ENCODE measurements at regions not wholly inside any gene's neighbourhood (a gene's known extent, or its start where the extent isn't known, plus 50 kb on each side); places are given as distances from the start of the nearest gene placed in this dataset.
"Not testable (repeated sequence)": the region's sequence is repeated elsewhere in the genome, so short reads cannot be mapped to it uniquely, and the experiment has no call there.

GRCh38 chr9:75463871-75464270 is 375.6 kb downstream of the OSTF1 start:
- DNase-seq = no peak

GRCh38 chr9:75464726-75465125 is 376.4 kb downstream of the OSTF1 start:
- no peak for DNase-seq

GRCh38 chr9:75467142-75467541 is 378.8 kb downstream of the OSTF1 start:
- DNase-seq = no peak

GRCh38 chr9:75471549-75472114 is 383.3 kb downstream of the OSTF1 start:
- DNase-seq = no peak

- DNase-seq = no peak
These were observed 394.3 kb downstream of the OSTF1 start for GRCh38 chr9:75482566-75482965.

GRCh38 chr9:75483636-75484035 is 395.3 kb downstream of the OSTF1 start:
- no peak for DNase-seq

- DNase-seq = no peak
These were observed 399.8 kb downstream of the OSTF1 start for GRCh38 chr9:75487856-75488718.

GRCh38 chr9:75488719-75489110 is 400.4 kb downstream of the OSTF1 start:
- no peak for DNase-seq

- no peak for DNase-seq
These were observed 400.1 kb upstream of the PCSK5 start for GRCh38 chr9:75490326-75490725.

- DNase-seq = no peak
These were observed 398.9 kb upstream of the PCSK5 start for GRCh38 chr9:75491533-75491932.

- DNase-seq = no peak
These were observed 390.7 kb upstream of the PCSK5 start for GRCh38 chr9:75499812-75500211.

GRCh38 chr9:75500479-75500878 is 390.0 kb upstream of the PCSK5 start:
- DNase-seq = no peak

GRCh38 chr9:75500940-75501339 is 389.5 kb upstream of the PCSK5 start:
- not testable (repeated sequence) for DNase-seq

- DNase-seq = no peak
These were observed 385.8 kb upstream of the PCSK5 start for GRCh38 chr9:75504721-75505120.

- no peak for DNase-seq
These were observed 384.8 kb upstream of the PCSK5 start for GRCh38 chr9:75505654-75506053.

- no peak for DNase-seq
These were observed 361.0 kb upstream of the PCSK5 start for GRCh38 chr9:75529463-75529862.

- no peak for DNase-seq
These were observed 358.9 kb upstream of the PCSK5 start for GRCh38 chr9:75531588-75531987.

- DNase-seq = no peak
These were observed 358.0 kb upstream of the PCSK5 start for GRCh38 chr9:75532233-75533050.

- no peak for DNase-seq
These were observed 350.9 kb upstream of the PCSK5 start for GRCh38 chr9:75539523-75539922.

- no peak for DNase-seq
These were observed 350.3 kb upstream of the PCSK5 start for GRCh38 chr9:75540185-75540584.

- no peak for DNase-seq
These were observed 348.7 kb upstream of the PCSK5 start for GRCh38 chr9:75541734-75542133.

GRCh38 chr9:75544815-75545214 is 345.7 kb upstream of the PCSK5 start:
- DNase-seq = no peak

- no peak for DNase-seq
These were observed 345.2 kb upstream of the PCSK5 start for GRCh38 chr9:75545287-75545686.

- no peak for DNase-seq
These were observed 341.6 kb upstream of the PCSK5 start for GRCh38 chr9:75548871-75549270.
